ENCODE measurements at regions not wholly inside any gene's neighbourhood (a gene's known extent, or its start where the extent isn't known, plus 50 kb on each side); places are given as distances from the start of the nearest gene placed in this dataset.
"Not testable (repeated sequence)": the region's sequence is repeated elsewhere in the genome, so short reads cannot be mapped to it uniquely, and the experiment has no call there.

- no peaks in the 10 kb centered on the region for H3K9me2 ChIP-seq (ENCODE audit: low read depth, low read length)
- H4K20me1 ChIP-seq (ENCODE audit: insufficient read depth, low read length) = no peaks in the 10 kb centered on the region
- no peaks in the 10 kb centered on the region for H3F3A ChIP-seq (ENCODE audit: insufficient read depth, low read length)
- no peak overlapping the region for H3K4me3 ChIP-seq (ENCODE audit: low read depth, low read length, poor library complexity, severe bottlenecking)
- TF ChIP-seq EZH2 (IDR thresholded peaks at IDR 0.05; ENCODE audit: borderline replicate concordance, low read length) = no peak
- no peak for TF ChIP-seq CTCF (IDR thresholded peaks at IDR 0.05; ENCODE audit: low read length)
- no peaks in the 10 kb centered on the region for H3K36me3 ChIP-seq (ENCODE audit: insufficient read depth, low read length)
- H3K79me2 ChIP-seq (ENCODE audit: insufficient read depth, low read length) = no peaks in the 10 kb centered on the region
- no peaks in the 10 kb centered on the region for H3K9me3 ChIP-seq (ENCODE audit: low read length)
- no peak overlapping the region for H3K9ac ChIP-seq (ENCODE audit: low read length)
- H3K4me1 ChIP-seq (ENCODE audit: insufficient read depth, low read length, severe bottlenecking) = no peaks in the 10 kb centered on the region
- no peak overlapping the region for H3K27ac ChIP-seq (ENCODE audit: low read depth, low read length, poor library complexity, severe bottlenecking)
- H3K27me3 ChIP-seq (ENCODE audit: insufficient read depth, low read length) = no peaks in the 10 kb centered on the region
- H3K4me2 ChIP-seq (ENCODE audit: low read length) = no peak overlapping the region
- H2AFZ ChIP-seq (ENCODE audit: low read length) = no peak overlapping the region
Observed at GRCh38 chr4:9704551-9705332, 76.7 kb upstream of the DRD5 start.

- H3K27ac ChIP-seq (ENCODE audit: low read depth, low read length, poor library complexity, severe bottlenecking); H3K4me1 ChIP-seq (ENCODE audit: insufficient read depth, low read length, severe bottlenecking); H3K4me2 ChIP-seq (ENCODE audit: low read length); H3K4me3 ChIP-seq (ENCODE audit: low read depth, low read length, poor library complexity, severe bottlenecking); H3K79me2 ChIP-seq (ENCODE audit: insufficient read depth, low read length); H3K27me3 ChIP-seq (ENCODE audit: insufficient read depth, low read length); H3K9me2 ChIP-seq (ENCODE audit: low read depth, low read length); H2AFZ ChIP-seq (ENCODE audit: low read length); H3K9ac ChIP-seq (ENCODE audit: low read length); H3K9me3 ChIP-seq (ENCODE audit: low read length); H4K20me1 ChIP-seq (ENCODE audit: insufficient read depth, low read length); H3F3A ChIP-seq (ENCODE audit: insufficient read depth, low read length); H3K36me3 ChIP-seq (ENCODE audit: insufficient read depth, low read length): not testable (repeated sequence)
Observed at GRCh38 chr4:9707281-9707680, 74.2 kb upstream of the DRD5 start.

- H3K79me2 ChIP-seq (ENCODE audit: insufficient read depth, low read length); H3K27ac ChIP-seq (ENCODE audit: low read depth, low read length, poor library complexity, severe bottlenecking); H3K36me3 ChIP-seq (ENCODE audit: insufficient read depth, low read length); H4K20me1 ChIP-seq (ENCODE audit: insufficient read depth, low read length); H3K9me2 ChIP-seq (ENCODE audit: low read depth, low read length); H3K4me2 ChIP-seq (ENCODE audit: low read length); H3K4me3 ChIP-seq (ENCODE audit: low read depth, low read length, poor library complexity, severe bottlenecking); H2AFZ ChIP-seq (ENCODE audit: low read length); H3K27me3 ChIP-seq (ENCODE audit: insufficient read depth, low read length); H3F3A ChIP-seq (ENCODE audit: insufficient read depth, low read length); H3K9me3 ChIP-seq (ENCODE audit: low read length); H3K9ac ChIP-seq (ENCODE audit: low read length); H3K4me1 ChIP-seq (ENCODE audit: insufficient read depth, low read length, severe bottlenecking): not testable (repeated sequence)
Observed at GRCh38 chr4:9707936-9708335, 73.5 kb upstream of the DRD5 start.

- H3K4me2 ChIP-seq (ENCODE audit: low read length) = no peak overlapping the region
- no peak overlapping the region for H3K9ac ChIP-seq (ENCODE audit: low read length)
- H3K9me2 ChIP-seq (ENCODE audit: low read depth, low read length) = no peaks in the 10 kb centered on the region
- no peak overlapping the region for H3K4me3 ChIP-seq (ENCODE audit: low read depth, low read length, poor library complexity, severe bottlenecking)
- H3F3A ChIP-seq (ENCODE audit: insufficient read depth, low read length) = no peaks in the 10 kb centered on the region
- H3K36me3 ChIP-seq (ENCODE audit: insufficient read depth, low read length) = no peaks in the 10 kb centered on the region
- H2AFZ ChIP-seq (ENCODE audit: low read length) = no peak overlapping the region
- H3K27ac ChIP-seq (ENCODE audit: low read depth, low read length, poor library complexity, severe bottlenecking) = no peak overlapping the region
- H4K20me1 ChIP-seq (ENCODE audit: insufficient read depth, low read length) = no peaks in the 10 kb centered on the region
- TF ChIP-seq CTCF (IDR thresholded peaks at IDR 0.05; ENCODE audit: low read length) (no peak), EZH2 (IDR thresholded peaks at IDR 0.05; ENCODE audit: borderline replicate concordance, low read length) (no peak)
- H3K27me3 ChIP-seq (ENCODE audit: insufficient read depth, low read length) = no peaks in the 10 kb centered on the region
- H3K9me3 ChIP-seq (ENCODE audit: low read length) = no peaks in the 10 kb centered on the region
- no peaks in the 10 kb centered on the region for H3K79me2 ChIP-seq (ENCODE audit: insufficient read depth, low read length)
- H3K4me1 ChIP-seq (ENCODE audit: insufficient read depth, low read length, severe bottlenecking) = no peaks in the 10 kb centered on the region
Observed at GRCh38 chr4:9709724-9710123, 71.7 kb upstream of the DRD5 start.

- H3K27ac ChIP-seq (ENCODE audit: low read depth, low read length, poor library complexity, severe bottlenecking); H3K9me2 ChIP-seq (ENCODE audit: low read depth, low read length); H3K27me3 ChIP-seq (ENCODE audit: insufficient read depth, low read length); H4K20me1 ChIP-seq (ENCODE audit: insufficient read depth, low read length); H3K4me1 ChIP-seq (ENCODE audit: insufficient read depth, low read length, severe bottlenecking); H3K4me2 ChIP-seq (ENCODE audit: low read length); H3K36me3 ChIP-seq (ENCODE audit: insufficient read depth, low read length); H3K4me3 ChIP-seq (ENCODE audit: low read depth, low read length, poor library complexity, severe bottlenecking); H3K9ac ChIP-seq (ENCODE audit: low read length); H2AFZ ChIP-seq (ENCODE audit: low read length); H3F3A ChIP-seq (ENCODE audit: insufficient read depth, low read length); H3K9me3 ChIP-seq (ENCODE audit: low read length); H3K79me2 ChIP-seq (ENCODE audit: insufficient read depth, low read length): not testable (repeated sequence)
Observed at GRCh38 chr4:9715271-9715670, 66.2 kb upstream of the DRD5 start.

Data from OCI-LY1 (cell line).